Upper lobe of right lung (tissue), 1 donor: ENCODE measurements at regions not wholly inside any gene's neighbourhood (a gene's known extent, or its start where the extent isn't known, plus 50 kb on each side); places are given as distances from the start of the nearest gene placed in this dataset.

Source experiments
- ATAC-seq: fragments of 200-7000 bp; cut with Tn5 transposase; one replicate; pipeline ENCODE4 v1.9.1; 2020; ENCODE audit warnings: mild to moderate bottlenecking, moderate library complexity
- DNase-seq: peaks from one replicate; pipeline ENCODE4 v3.0.0-alpha.2; 2020
- H3K27ac ChIP-seq: fragments of 200-600 bp; one replicate; pipeline ENCODE4 v1.8.0; 2022
- H3K27me3 ChIP-seq: fragments of 200-600 bp; one replicate; pipeline ENCODE4 v1.8.0; 2022; ENCODE audit warnings: mild to moderate bottlenecking
- H3K36me3 ChIP-seq: fragments of 200-600 bp; one replicate; pipeline ENCODE4 v1.8.0; 2022
- H3K4me1 ChIP-seq: fragments of 200-600 bp; one replicate; pipeline ENCODE4 v1.8.0; 2022
- H3K4me3 ChIP-seq: fragments of 200-600 bp; one replicate; pipeline ENCODE4 v1.8.0; 2022; ENCODE audit warnings: mild to moderate bottlenecking
- H3K9me3 ChIP-seq: fragments of 200-600 bp; one replicate; pipeline ENCODE4 v1.8.0; 2022
- intact Hi-C: fragments of 100-400 bp; cut with DNase I; formaldehyde crosslinking; loops from one replicate; pipeline ENCODE4 v1.11.0; 2022
- TF ChIP-seq, protein P1 (sequence below): fragments of 200-600 bp; IDR thresholded peaks from one replicate; pipeline ENCODE4 v1.8.0; 2022; ENCODE audit warnings: antibody characterized with exemption
- donor health status: DM: no; HTN: yes; CAD: no; lungs with severe emphysema.

DNA sequence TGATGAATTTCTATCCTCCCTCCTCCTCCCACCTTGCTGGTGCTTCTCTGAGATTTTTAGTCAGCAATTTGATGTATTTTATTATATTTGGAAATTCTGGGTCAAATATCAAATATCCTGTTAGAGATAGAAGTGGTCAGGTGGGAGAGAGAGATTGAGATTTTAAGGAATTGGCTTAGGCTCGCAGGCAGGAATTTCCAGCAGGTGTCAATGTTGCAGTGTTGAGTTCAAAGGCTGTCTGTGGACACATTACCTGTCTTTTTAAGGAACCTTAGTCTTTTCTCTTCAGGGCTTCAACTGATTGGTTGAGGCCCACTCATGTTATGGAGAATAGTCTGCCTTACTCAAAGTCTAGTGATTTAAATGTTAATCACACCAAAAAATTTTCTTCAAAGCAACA lies 457.3 kb downstream of the FLRT2 start:
- TF ChIP-seq, protein P1, sequence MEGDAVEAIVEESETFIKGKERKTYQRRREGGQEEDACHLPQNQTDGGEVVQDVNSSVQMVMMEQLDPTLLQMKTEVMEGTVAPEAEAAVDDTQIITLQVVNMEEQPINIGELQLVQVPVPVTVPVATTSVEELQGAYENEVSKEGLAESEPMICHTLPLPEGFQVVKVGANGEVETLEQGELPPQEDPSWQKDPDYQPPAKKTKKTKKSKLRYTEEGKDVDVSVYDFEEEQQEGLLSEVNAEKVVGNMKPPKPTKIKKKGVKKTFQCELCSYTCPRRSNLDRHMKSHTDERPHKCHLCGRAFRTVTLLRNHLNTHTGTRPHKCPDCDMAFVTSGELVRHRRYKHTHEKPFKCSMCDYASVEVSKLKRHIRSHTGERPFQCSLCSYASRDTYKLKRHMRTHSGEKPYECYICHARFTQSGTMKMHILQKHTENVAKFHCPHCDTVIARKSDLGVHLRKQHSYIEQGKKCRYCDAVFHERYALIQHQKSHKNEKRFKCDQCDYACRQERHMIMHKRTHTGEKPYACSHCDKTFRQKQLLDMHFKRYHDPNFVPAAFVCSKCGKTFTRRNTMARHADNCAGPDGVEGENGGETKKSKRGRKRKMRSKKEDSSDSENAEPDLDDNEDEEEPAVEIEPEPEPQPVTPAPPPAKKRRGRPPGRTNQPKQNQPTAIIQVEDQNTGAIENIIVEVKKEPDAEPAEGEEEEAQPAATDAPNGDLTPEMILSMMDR: no peak
- Histone ChIP-seq H3K27ac (no peak overlapping the region), H3K36me3 (no peaks in the 10 kb centered on the region)

DNA sequence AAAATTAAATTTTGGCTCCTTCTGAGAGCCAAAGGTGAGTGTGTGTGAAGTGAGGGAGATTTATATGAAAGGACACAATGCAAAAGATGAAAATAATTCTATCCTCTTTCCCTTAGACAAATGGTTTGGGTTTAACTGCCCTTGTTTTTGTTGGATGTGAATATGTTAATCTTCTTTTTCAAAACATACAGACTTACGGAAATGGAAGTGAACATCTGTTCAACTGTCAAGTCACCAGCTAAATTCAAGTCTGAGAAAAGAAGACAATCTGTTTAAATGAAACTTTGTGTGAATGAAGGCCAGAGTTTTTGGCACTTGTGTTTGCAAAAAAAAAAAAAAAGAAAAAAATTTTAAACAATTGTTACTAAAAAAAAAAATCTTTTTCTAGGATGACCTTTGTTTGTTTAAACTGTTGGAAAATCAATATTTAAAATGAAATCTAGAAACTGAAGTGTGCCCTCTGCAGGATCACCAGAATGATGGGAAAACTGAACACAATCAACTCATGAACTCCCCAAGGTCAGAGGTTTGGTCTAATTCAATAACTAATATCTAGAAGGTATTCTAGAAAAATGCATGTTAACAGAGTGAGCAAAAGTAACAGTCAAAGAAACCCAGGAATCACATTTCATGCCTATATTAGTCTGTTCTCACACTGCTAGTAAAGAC lies 448.8 kb downstream of the FLRT2 start:
- intact Hi-C loops: no loop called here
- Histone ChIP-seq H3K4me1 (no peaks in the 10 kb centered on the region), H3K27ac (no peak overlapping the region), H3K9me3 (no peaks in the 10 kb centered on the region), H3K36me3 (no peaks in the 10 kb centered on the region), H3K4me3 (no peak overlapping the region), H3K27me3 (no peaks in the 10 kb centered on the region)
- TF ChIP-seq, protein P1: no peak
- DNase-seq (no peak), ATAC-seq (no peak)

More for the DNA sequence above, 457.3 kb downstream of the FLRT2 start:
- Histone ChIP-seq H3K4me1 (no peaks in the 10 kb centered on the region), H3K27me3 (no peaks in the 10 kb centered on the region), H3K4me3 (no peak overlapping the region), H3K9me3 (no peaks in the 10 kb centered on the region)
- no peak for DNase-seq
- intact Hi-C loops: no loop called here
- no peak for ATAC-seq

DNA sequence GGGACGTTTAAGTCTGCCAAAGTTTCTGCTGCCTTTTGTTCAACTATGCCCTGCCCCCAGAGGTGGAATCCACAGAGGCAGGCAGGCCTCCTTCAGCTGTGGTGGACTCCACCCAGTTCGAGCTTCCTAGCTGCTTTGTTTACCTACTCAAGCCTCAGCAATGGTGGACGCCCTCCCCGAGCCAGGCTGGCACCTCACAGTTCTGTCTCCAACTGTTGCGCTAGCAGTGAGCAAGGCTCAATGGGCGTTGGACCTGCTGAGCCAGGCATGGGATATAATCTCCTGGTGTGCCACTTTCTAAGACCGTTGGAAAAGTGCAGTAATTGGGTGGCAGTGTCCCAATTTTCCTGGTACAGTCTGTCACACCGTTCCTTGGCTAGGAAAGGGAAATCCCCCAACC lies 444.7 kb downstream of the FLRT2 start:
- H3K4me3 ChIP-seq: no peak overlapping the region
- H3K4me1 ChIP-seq: no peaks in the 10 kb centered on the region
- H3K27ac ChIP-seq: no peak overlapping the region
- TF ChIP-seq, protein P1: no peak
- no peak for DNase-seq
- no peaks in the 10 kb centered on the region for H3K9me3 ChIP-seq
- ATAC-seq: no peak
- no peaks in the 10 kb centered on the region for H3K36me3 ChIP-seq
- H3K27me3 ChIP-seq: no peaks in the 10 kb centered on the region
- intact Hi-C loops: no loop called here

DNA sequence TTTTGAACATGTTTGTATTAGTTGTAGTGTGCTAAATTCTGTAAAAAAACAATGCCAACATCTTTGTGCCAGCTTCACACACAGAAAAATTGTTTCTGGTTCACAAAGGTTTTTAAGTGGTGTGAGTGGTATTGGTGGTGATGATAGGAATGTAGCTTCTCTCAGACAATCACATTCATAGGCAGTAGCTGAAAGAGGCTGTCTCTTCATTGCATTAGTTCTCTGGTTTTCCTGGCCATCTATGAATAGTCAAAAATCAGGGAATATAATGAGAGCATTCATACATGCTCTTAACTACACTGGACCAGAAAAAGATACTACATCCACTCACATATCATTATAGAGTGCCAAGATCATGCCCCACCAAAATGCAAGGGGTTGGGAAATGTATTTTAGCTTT lies 433.5 kb downstream of the FLRT2 start:
- Histone ChIP-seq H3K27ac (no peak overlapping the region), H3K36me3 (no peaks in the 10 kb centered on the region), H3K9me3 (no peaks in the 10 kb centered on the region), H3K4me3 (no peak overlapping the region), H3K4me1 (no peaks in the 10 kb centered on the region), H3K27me3 (no peaks in the 10 kb centered on the region)
- no peak for DNase-seq
- ATAC-seq: no peak
- intact Hi-C loops: no loop called here
- TF ChIP-seq, protein P1: no peak

DNA sequence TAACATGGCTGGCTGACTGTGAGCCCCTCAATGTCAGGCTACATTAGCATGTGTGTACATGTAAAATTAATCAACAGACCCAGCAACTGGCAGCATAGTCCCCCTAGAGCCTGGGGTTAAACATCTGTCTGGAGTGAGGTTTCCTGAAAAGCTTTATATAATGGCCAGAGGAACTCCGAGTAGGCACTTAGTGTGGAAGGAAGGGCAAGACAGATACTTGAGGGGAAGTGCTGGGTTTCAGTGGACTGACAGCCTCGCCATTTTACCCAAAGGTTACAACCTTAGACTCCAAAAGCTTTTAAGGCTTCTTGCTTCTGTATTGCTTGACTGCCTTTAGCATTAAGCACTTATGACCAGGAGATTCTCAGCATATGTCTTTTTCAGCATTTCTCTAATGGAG lies 430.8 kb downstream of the FLRT2 start:
- H3K9me3 ChIP-seq: no peaks in the 10 kb centered on the region
- no peak for DNase-seq

More for the DNA sequence above, 430.8 kb downstream of the FLRT2 start:
- Histone ChIP-seq H3K36me3 (no peaks in the 10 kb centered on the region), H3K27me3 (no peaks in the 10 kb centered on the region), H3K4me1 (no peaks in the 10 kb centered on the region), H3K4me3 (no peak overlapping the region), H3K27ac (no peak overlapping the region)
- intact Hi-C loops: no loop called here
- TF ChIP-seq, protein P1: no peak
- ATAC-seq: no peak
